ENCODE measurements at regions not wholly inside any gene's neighbourhood (a gene's known extent, or its start where the extent isn't known, plus 50 kb on each side); places are given as distances from the start of the nearest gene placed in this dataset.

DNA sequence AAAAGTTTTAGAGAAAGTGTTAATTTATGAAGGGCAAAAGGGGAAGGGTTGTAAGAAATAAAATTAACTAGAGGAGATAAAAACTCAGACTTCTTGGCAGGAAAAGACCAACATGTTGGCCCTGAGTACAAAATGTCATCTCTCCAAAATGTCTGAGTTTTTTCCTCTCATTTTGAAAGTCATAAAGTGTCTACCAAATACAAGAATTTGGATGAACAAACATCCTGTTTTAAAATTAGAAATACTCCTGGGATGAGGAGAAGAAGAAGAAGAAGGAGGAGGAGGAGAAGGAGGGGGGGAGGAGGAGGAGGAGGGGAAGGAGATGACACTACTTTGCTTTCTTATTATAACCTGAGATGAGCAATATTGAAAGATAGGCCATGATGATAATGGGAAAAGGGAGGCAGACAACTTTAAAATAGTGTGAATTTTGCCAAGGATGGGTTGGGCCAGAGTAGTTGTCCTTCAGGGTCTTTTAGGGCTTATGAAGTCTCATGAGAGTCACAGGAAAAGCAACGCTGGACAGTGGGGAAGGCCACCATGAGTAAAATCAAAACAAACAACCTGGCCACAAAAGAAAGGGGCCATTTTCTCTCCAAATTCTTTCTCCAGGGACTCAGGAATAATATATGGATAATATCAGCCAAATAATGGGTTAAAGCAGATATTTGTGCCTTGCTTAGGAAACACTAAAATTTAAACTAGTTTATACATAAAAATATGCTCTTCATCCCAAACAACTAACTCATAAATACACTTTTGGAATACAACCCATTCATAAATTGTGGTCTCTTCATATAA, 632.9 kb downstream of the EPHA3 start:
- TF ChIP-seq CTCF (IDR thresholded peaks at IDR 0.05) = no peak
- H3K27ac ChIP-seq (ENCODE audit: low read depth in 1 of 2, low read length in 2 of 2) = no peak overlapping the region
- H3K27me3 ChIP-seq (ENCODE audit: control insufficient read depth in 2 of 2, insufficient read depth in 2 of 2, low read length in 2 of 2) = no peaks in the 10 kb centered on the region
- Mint-ChIP-seq H3K36me3 (no peaks in the 10 kb centered on the region), H3K27ac (no peak overlapping the region), H3K27me3 (ENCODE audit: low read depth in 3 of 3) (no peaks in the 10 kb centered on the region), H3K4me1 (no peaks in the 10 kb centered on the region), H3K9me3 (peaks cover 0 to 3% (median 3%) of the 10 kb centered on the region in 7 donors), H3K4me3 (no peak overlapping the region)
- no peak overlapping the region for H3K4me3 ChIP-seq (replicated peaks in 1 of 3; ENCODE audit: low read depth in 2 of 3, low read length in 3 of 3)
- H2AFZ ChIP-seq (ENCODE audit: insufficient read depth, low read depth, low read length, poor library complexity, severe bottlenecking) = no peak overlapping the region
- H3K9me3 ChIP-seq (replicated peaks in 1 of 2; ENCODE audit: control insufficient read depth in 1 of 2, insufficient read depth in 1 of 2, low read length in 2 of 2) = no peaks in the 10 kb centered on the region
- no peak overlapping the region for H3K4me2 ChIP-seq (replicated peaks; ENCODE audit: extremely low read depth, low read length, poor library complexity, severe bottlenecking)
- H3K79me2 ChIP-seq (ENCODE audit: insufficient read depth, low read length) = no peaks in the 10 kb centered on the region
- no CpG with 5 or more reads among the region's 1 CpG for WGBS (ENCODE audit: insufficient coverage)
- H3K4me1 ChIP-seq (ENCODE audit: control insufficient read depth in 1 of 2, insufficient read depth in 2 of 2, low read length in 2 of 2) = no peaks in the 10 kb centered on the region
- H3K9ac ChIP-seq (ENCODE audit: insufficient read depth, low read length, poor library complexity, severe bottlenecking) = no peak overlapping the region
- H4K20me1 ChIP-seq (ENCODE audit: insufficient read depth, low read length) = no peaks in the 10 kb centered on the region
- H3K36me3 ChIP-seq (replicated peaks in 1 of 2; ENCODE audit: control insufficient read depth in 1 of 2, insufficient read depth in 2 of 2, low read length in 2 of 2) = no peaks in the 10 kb centered on the region
- intact Hi-C loops (cut with micrococcal nuclease) = no loop called here
- no peak for DNase-seq

GRCh38 chr3:89740881-89741177, 633.4 kb downstream of the EPHA3 start:
- Histone ChIP-seq H2AFZ (ENCODE audit: insufficient read depth, low read depth, low read length, poor library complexity, severe bottlenecking) (no peak overlapping the region), H3K36me3 (replicated peaks in 1 of 2; ENCODE audit: control insufficient read depth in 1 of 2, insufficient read depth in 2 of 2, low read length in 2 of 2) (no peaks in the 10 kb centered on the region), H3K79me2 (ENCODE audit: insufficient read depth, low read length) (no peaks in the 10 kb centered on the region), H3K4me3 (replicated peaks in 1 of 3; ENCODE audit: low read depth in 2 of 3, low read length in 3 of 3) (no peak overlapping the region), H3K4me2 (replicated peaks; ENCODE audit: extremely low read depth, low read length, poor library complexity, severe bottlenecking) (no peak overlapping the region), H3K4me1 (ENCODE audit: control insufficient read depth in 1 of 2, insufficient read depth in 2 of 2, low read length in 2 of 2) (no peaks in the 10 kb centered on the region), H4K20me1 (ENCODE audit: insufficient read depth, low read length) (no peaks in the 10 kb centered on the region), H3K27ac (ENCODE audit: low read depth in 1 of 2, low read length in 2 of 2) (no peak overlapping the region), H3K9ac (ENCODE audit: insufficient read depth, low read length, poor library complexity, severe bottlenecking) (no peak overlapping the region), H3K9me3 (replicated peaks in 1 of 2; ENCODE audit: control insufficient read depth in 1 of 2, insufficient read depth in 1 of 2, low read length in 2 of 2) (no peaks in the 10 kb centered on the region), H3K27me3 (ENCODE audit: control insufficient read depth in 2 of 2, insufficient read depth in 2 of 2, low read length in 2 of 2) (no peaks in the 10 kb centered on the region)
- peaks cover 0 to 4% (median 3%) of the 10 kb centered on the region in 7 donors for H3K9me3 Mint-ChIP-seq
- H3K27ac Mint-ChIP-seq = no peak overlapping the region
- intact Hi-C loops (cut with micrococcal nuclease) = no loop called here
- no peak overlapping the region for H3K4me3 Mint-ChIP-seq
- H3K4me1 Mint-ChIP-seq = no peaks in the 10 kb centered on the region
- H3K27me3 Mint-ChIP-seq (ENCODE audit: low read depth in 3 of 3) = no peaks in the 10 kb centered on the region
- no peak for TF ChIP-seq CTCF (IDR thresholded peaks at IDR 0.05)
- DNase-seq = no peak
- no peaks in the 10 kb centered on the region for H3K36me3 Mint-ChIP-seq
